Activated CD8-positive, alpha-beta T cell treated with anti-CD3 and anti-CD28 coated beads for 36 hours (primary cell): ENCODE measurements at regions not wholly inside any gene's neighbourhood (a gene's known extent, or its start where the extent isn't known, plus 50 kb on each side); places are given as distances from the start of the nearest gene placed in this dataset.

ENCODE experiments used
- ATAC-seq: fragments of 200-7000 bp; cut with Tn5 transposase; one replicate; pipeline ENCODE4 v1.10.0; 2021; ENCODE audit warnings: mild to moderate bottlenecking, moderate library complexity
- CTCF ChIA-PET: fragments of 350-600 bp; sonication (Branson Sonifier 250); formaldehyde crosslinking; loops from one replicate; lab custom pipeline; 2021; ENCODE audit warnings: antibody characterized with exemption; lab: Charles Lee
- POLR2A ChIA-PET: fragments of 350-600 bp; sonication (Branson Sonifier 250); formaldehyde crosslinking; loops from one replicate; lab custom pipeline; 2021; ENCODE audit warnings: antibody characterized with exemption; lab: Charles Lee
- DNase-seq: peaks from one replicate; pipeline ENCODE4 v3.0.0-alpha.2; 2020
- H3K27ac Mint-ChIP-seq: one replicate; pipeline ENCODE4 v1.8.0; 2021; ENCODE audit warnings: mild to moderate bottlenecking, mixed read lengths
- H3K27me3 Mint-ChIP-seq: one replicate; pipeline ENCODE4 v1.8.0; 2021; ENCODE audit warnings: mixed read lengths
- H3K36me3 Mint-ChIP-seq: one replicate; pipeline ENCODE4 v1.8.0; 2021; ENCODE audit warnings: low read depth, mixed read lengths
- H3K4me1 Mint-ChIP-seq: one replicate; pipeline ENCODE4 v1.8.0; 2021; ENCODE audit warnings: low read depth, mixed read lengths
- H3K4me3 Mint-ChIP-seq: one replicate; pipeline ENCODE4 v1.8.0; 2021; ENCODE audit warnings: mild to moderate bottlenecking, moderate library complexity, mixed read lengths
- H3K9me3 Mint-ChIP-seq: one replicate; pipeline ENCODE4 v1.8.0; 2021; ENCODE audit warnings: mixed read lengths
- intact Hi-C: fragments of 100-400 bp; cut with micrococcal nuclease; formaldehyde crosslinking; loops from one replicate; pipeline ENCODE4 v1.10.0; 2022
- TF ChIP-seq, protein P1 (sequence below): fragments of 200-600 bp; IDR thresholded peaks from one replicate; pipeline ENCODE4 v1.8.0; 2022; ENCODE audit warnings: antibody characterized with exemption, mild to moderate bottlenecking

DNA sequence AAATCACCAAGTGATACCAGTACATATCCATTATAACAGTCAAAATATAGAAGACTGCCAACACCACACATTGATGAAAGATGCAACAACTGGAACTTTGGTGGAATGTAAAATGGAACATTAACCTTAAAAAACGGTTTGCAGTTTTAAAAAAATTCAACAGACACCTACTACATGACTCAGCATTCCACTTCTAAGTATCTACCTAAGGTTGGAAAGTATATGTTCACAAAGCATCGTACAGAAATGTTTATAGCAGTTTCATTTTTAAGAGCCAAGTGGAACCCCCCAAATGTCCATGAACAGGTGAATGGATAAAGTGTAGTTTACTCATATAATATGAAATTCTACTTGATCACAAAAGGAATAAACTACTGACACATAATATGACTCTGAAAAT is 314.7 kb upstream of the ARRDC4 start:
- Mint-ChIP-seq H3K27ac (no peak overlapping the region), H3K36me3 (no peaks in the 10 kb centered on the region), H3K9me3 (peaks cover 3% of the 10 kb centered on the region), H3K4me3 (no peak overlapping the region), H3K27me3 (peaks cover 3% of the 10 kb centered on the region), H3K4me1 (no peaks in the 10 kb centered on the region)
- no peak for DNase-seq
- ChIA-PET CTCF (no interaction called here), POLR2A (no interaction called here)
- TF ChIP-seq, protein P1, sequence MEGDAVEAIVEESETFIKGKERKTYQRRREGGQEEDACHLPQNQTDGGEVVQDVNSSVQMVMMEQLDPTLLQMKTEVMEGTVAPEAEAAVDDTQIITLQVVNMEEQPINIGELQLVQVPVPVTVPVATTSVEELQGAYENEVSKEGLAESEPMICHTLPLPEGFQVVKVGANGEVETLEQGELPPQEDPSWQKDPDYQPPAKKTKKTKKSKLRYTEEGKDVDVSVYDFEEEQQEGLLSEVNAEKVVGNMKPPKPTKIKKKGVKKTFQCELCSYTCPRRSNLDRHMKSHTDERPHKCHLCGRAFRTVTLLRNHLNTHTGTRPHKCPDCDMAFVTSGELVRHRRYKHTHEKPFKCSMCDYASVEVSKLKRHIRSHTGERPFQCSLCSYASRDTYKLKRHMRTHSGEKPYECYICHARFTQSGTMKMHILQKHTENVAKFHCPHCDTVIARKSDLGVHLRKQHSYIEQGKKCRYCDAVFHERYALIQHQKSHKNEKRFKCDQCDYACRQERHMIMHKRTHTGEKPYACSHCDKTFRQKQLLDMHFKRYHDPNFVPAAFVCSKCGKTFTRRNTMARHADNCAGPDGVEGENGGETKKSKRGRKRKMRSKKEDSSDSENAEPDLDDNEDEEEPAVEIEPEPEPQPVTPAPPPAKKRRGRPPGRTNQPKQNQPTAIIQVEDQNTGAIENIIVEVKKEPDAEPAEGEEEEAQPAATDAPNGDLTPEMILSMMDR, result no peak
- no peak for ATAC-seq
- intact Hi-C loops, result no loop called here

GRCh38 chr15:97648728-97649127 is 311.8 kb upstream of the ARRDC4 start:
- H3K36me3 Mint-ChIP-seq, result no peaks in the 10 kb centered on the region
- TF ChIP-seq, protein P1, result no peak
- no peak for DNase-seq
- H3K9me3 Mint-ChIP-seq, result peaks cover 3% of the 10 kb centered on the region
- no peaks in the 10 kb centered on the region for H3K4me1 Mint-ChIP-seq
- intact Hi-C loops, result no loop called here
- no peak overlapping the region for H3K4me3 Mint-ChIP-seq
- CTCF ChIA-PET, result no interaction called here
- H3K27me3 Mint-ChIP-seq, result peaks cover 15% of the 10 kb centered on the region
- H3K27ac Mint-ChIP-seq, result no peak overlapping the region
- POLR2A ChIA-PET, result no interaction called here
- ATAC-seq, result no peak

GRCh38 chr15:97652041-97652440 is 308.5 kb upstream of the ARRDC4 start:
- H3K27ac Mint-ChIP-seq, result no peak overlapping the region
- DNase-seq (no peak), ATAC-seq (no peak)
- H3K4me1 Mint-ChIP-seq, result no peaks in the 10 kb centered on the region
- peaks cover 1% of the 10 kb centered on the region for H3K9me3 Mint-ChIP-seq
- H3K4me3 Mint-ChIP-seq, result no peak overlapping the region
- TF ChIP-seq, protein P1, result no peak
- intact Hi-C loops, result no loop called here
- peaks cover 19% of the 10 kb centered on the region for H3K27me3 Mint-ChIP-seq
- POLR2A ChIA-PET, result no interaction called here
- CTCF ChIA-PET, result no interaction called here
- H3K36me3 Mint-ChIP-seq, result no peaks in the 10 kb centered on the region

DNA sequence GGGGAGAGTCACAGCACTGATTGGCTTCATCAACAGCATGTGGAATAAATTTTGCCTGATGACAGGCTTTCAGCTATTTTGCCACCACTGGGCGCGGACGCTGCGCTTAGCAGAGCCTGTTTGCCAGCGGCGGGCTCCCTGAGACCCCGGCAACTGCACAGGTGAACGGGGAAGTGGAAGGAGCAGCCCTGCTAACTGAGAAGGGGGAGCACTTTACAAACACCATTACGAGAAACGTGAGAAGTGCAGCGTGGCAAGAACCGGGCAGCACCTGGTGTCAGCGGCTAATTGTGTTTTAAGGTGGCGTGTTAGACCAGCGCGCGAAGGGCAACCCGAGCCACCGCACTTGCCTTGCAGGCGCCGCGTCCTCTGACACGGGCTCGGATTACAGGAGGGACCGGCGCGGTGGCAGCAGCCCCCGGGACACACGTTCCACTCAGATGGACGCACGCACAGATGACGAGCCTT is 307.8 kb upstream of the ARRDC4 start:
- CTCF ChIA-PET, result no interaction called here
- TF ChIP-seq, protein P1, result no peak
- Mint-ChIP-seq H3K27me3 (peaks cover 19% of the 10 kb centered on the region), H3K27ac (no peak overlapping the region), H3K9me3 (no peaks in the 10 kb centered on the region), H3K36me3 (no peaks in the 10 kb centered on the region), H3K4me3 (no peak overlapping the region), H3K4me1 (no peaks in the 10 kb centered on the region)
- POLR2A ChIA-PET, result no interaction called here
- DNase-seq (no peak), ATAC-seq (no peak)
- intact Hi-C loops, result no loop called here

GRCh38 chr15:97653896-97654295 is 306.6 kb upstream of the ARRDC4 start:
- Mint-ChIP-seq H3K27ac (no peak overlapping the region), H3K4me1 (no peaks in the 10 kb centered on the region), H3K9me3 (no peaks in the 10 kb centered on the region), H3K27me3 (peaks cover 19% of the 10 kb centered on the region), H3K36me3 (no peaks in the 10 kb centered on the region), H3K4me3 (no peak overlapping the region)
- CTCF ChIA-PET, result no interaction called here
- DNase-seq (no peak), ATAC-seq (no peak)
- POLR2A ChIA-PET, result no interaction called here
- intact Hi-C loops, result no loop called here
- TF ChIP-seq, protein P1, result no peak
